ENCODE measurements at regions not wholly inside any gene's neighbourhood (a gene's known extent, or its start where the extent isn't known, plus 50 kb on each side); places are given as distances from the start of the nearest gene placed in this dataset.

DNA sequence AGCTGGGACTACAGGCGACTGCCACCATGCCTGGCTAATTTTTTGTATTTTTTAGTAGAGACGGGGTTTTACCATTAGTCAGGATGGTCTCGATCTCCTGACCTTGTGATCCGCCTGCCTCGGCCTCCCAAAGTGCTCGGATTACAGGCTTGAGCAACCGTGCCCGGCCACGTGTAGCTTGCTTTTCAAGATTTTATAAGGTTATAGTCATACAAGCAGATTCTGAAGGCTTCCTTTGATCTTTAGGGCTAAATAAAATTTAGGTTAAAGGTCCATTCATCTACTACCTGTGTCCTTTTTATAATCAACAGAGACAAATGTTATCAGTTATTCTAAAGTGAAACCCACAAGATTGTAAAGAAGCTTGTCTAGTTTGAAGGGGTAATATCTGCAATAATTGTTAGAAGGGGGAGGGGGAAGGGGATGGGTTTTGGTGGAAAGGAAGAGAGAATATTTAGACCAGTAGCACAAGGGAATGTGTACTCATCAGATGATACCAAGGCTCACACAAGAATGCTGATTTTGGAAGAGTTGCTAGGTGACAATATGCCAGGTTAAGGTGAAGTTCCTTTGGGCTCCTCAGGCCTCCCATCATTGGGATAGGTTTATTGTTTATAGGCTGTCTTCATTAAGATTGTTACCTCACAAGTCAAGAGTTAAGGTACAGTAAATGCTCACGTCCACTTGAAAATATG, 284.7 kb downstream of the ALDH8A1 start:
- no peak overlapping the region for H3K4me3 ChIP-seq (ENCODE audit: low read length)
- no peaks in the 10 kb centered on the region for H3F3A ChIP-seq (ENCODE audit: control insufficient read depth, insufficient read depth)
- TF ChIP-seq EZH2phosphoT487 (IDR thresholded peaks at IDR 0.05; ENCODE audit: borderline replicate concordance, low read length) = no peak
- no peak for TF ChIP-seq CTCF (IDR thresholded peaks at IDR 0.05; ENCODE audit: low read depth, low read length, poor library complexity, severe bottlenecking)
- no peaks in the 10 kb centered on the region for H3K36me3 ChIP-seq (ENCODE audit: control insufficient read depth, low read length)
- no peaks in the 10 kb centered on the region for H3K4me1 ChIP-seq (ENCODE audit: control insufficient read depth, low read length)
- no peaks in the 10 kb centered on the region for H3K9me2 ChIP-seq (replicated peaks; ENCODE audit: control insufficient read depth, low read length)
- no peaks in the 10 kb centered on the region for H3K79me2 ChIP-seq (ENCODE audit: control insufficient read depth, low read length)
- H3K4me2 ChIP-seq (ENCODE audit: low read length) = no peak overlapping the region
- no peaks in the 10 kb centered on the region for H3K9me3 ChIP-seq (ENCODE audit: control insufficient read depth, insufficient read depth, low read length)
- no peaks in the 10 kb centered on the region for H4K20me1 ChIP-seq (ENCODE audit: control insufficient read depth, insufficient read depth, low read depth, low read length)
- H3K27ac ChIP-seq (ENCODE audit: low read depth, low read length) = no peak overlapping the region
- H3K27me3 ChIP-seq (ENCODE audit: control insufficient read depth, low read length) = peaks cover 3% of the 10 kb centered on the region; the same call in 1 of the 2 replicates

GRCh38 chr6:134663800-134664535, 285.9 kb downstream of the ALDH8A1 start:
- H3K27ac ChIP-seq (ENCODE audit: low read depth, low read length) = no peak overlapping the region
- peaks cover 3% of the 10 kb centered on the region; the same call in 1 of the 2 replicates for H3K27me3 ChIP-seq (ENCODE audit: control insufficient read depth, low read length)
- H3K79me2 ChIP-seq (ENCODE audit: control insufficient read depth, low read length) = no peaks in the 10 kb centered on the region
- no peaks in the 10 kb centered on the region for H4K20me1 ChIP-seq (ENCODE audit: control insufficient read depth, insufficient read depth, low read depth, low read length)
- no peak overlapping the region for H3K4me2 ChIP-seq (ENCODE audit: low read length)
- no peaks in the 10 kb centered on the region for H3K9me3 ChIP-seq (ENCODE audit: control insufficient read depth, insufficient read depth, low read length)
- H3F3A ChIP-seq (ENCODE audit: control insufficient read depth, insufficient read depth) = no peaks in the 10 kb centered on the region
- H3K9me2 ChIP-seq (replicated peaks; ENCODE audit: control insufficient read depth, low read length) = no peaks in the 10 kb centered on the region
- H3K4me3 ChIP-seq (ENCODE audit: low read length) = no peak overlapping the region
- no peak for TF ChIP-seq CTCF (IDR thresholded peaks at IDR 0.05; ENCODE audit: low read depth, low read length, poor library complexity, severe bottlenecking)
- TF ChIP-seq EZH2phosphoT487 (IDR thresholded peaks at IDR 0.05; ENCODE audit: borderline replicate concordance, low read length) = no peak
- H3K4me1 ChIP-seq (ENCODE audit: control insufficient read depth, low read length) = no peaks in the 10 kb centered on the region
- no peaks in the 10 kb centered on the region for H3K36me3 ChIP-seq (ENCODE audit: control insufficient read depth, low read length)

DNA sequence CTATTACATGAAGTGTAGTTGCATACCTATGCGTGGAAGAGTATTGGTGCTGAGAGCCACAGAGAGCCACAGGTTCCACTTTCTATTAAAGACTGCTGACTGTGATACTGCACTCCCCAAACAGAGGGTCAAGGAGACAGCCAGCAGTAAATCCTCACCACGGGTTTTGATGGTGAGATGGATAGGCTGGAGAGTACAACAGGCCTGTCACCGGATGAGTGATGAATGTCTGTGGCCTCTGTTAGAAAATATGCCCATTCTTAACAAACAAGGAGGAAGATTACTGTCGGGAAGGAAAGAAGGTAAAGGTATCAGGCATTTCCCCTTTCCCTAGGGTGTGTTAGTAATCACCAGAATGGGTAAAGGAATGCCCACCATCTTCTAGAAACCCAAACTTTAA, 286.5 kb downstream of the ALDH8A1 start:
- Histone ChIP-seq H4K20me1 (ENCODE audit: control insufficient read depth, insufficient read depth, low read depth, low read length) (no peaks in the 10 kb centered on the region), H3K27ac (ENCODE audit: low read depth, low read length) (no peak overlapping the region), H3K36me3 (ENCODE audit: control insufficient read depth, low read length) (no peaks in the 10 kb centered on the region), H3K79me2 (ENCODE audit: control insufficient read depth, low read length) (no peaks in the 10 kb centered on the region), H3K27me3 (ENCODE audit: control insufficient read depth, low read length) (peaks cover under 1% of the 10 kb centered on the region), H3K4me1 (ENCODE audit: control insufficient read depth, low read length) (no peaks in the 10 kb centered on the region), H3K4me3 (ENCODE audit: low read length) (no peak overlapping the region), H3K9me3 (ENCODE audit: control insufficient read depth, insufficient read depth, low read length) (no peaks in the 10 kb centered on the region), H3K4me2 (ENCODE audit: low read length) (no peak overlapping the region), H3F3A (ENCODE audit: control insufficient read depth, insufficient read depth) (no peaks in the 10 kb centered on the region), H3K9me2 (replicated peaks; ENCODE audit: control insufficient read depth, low read length) (no peaks in the 10 kb centered on the region)
- TF ChIP-seq CTCF (IDR thresholded peaks at IDR 0.05; ENCODE audit: low read depth, low read length, poor library complexity, severe bottlenecking) (no peak), EZH2phosphoT487 (IDR thresholded peaks at IDR 0.05; ENCODE audit: borderline replicate concordance, low read length) (no peak)

Data from DOHH2 (cell line).